ENCODE measurements at regions not wholly inside any gene's neighbourhood (a gene's known extent, or its start where the extent isn't known, plus 50 kb on each side); places are given as distances from the start of the nearest gene placed in this dataset.

GRCh38 chr4:111941957-111942356 lies 203.3 kb upstream of the FAM241A start:
- TF ChIP-seq CTCF (IDR thresholded peaks at IDR 0.05; ENCODE audit: low read depth, low read length, missing input control) (no peak), RAD21 (IDR thresholded peaks at IDR 0.05) (no peak), SP1 (IDR thresholded peaks at IDR 0.05) (no peak), FOXA2 (IDR thresholded peaks at IDR 0.05) (no peak), REST (IDR thresholded peaks at IDR 0.05) (no peak), YY1 (IDR thresholded peaks at IDR 0.05) (no peak), TAF1 (conservative IDR thresholded peaks at IDR 0.05) (no peak), MAX (IDR thresholded peaks at IDR 0.05) (no peak)

Data from liver (tissue), 3 donors.